ENCODE measurements at regions not wholly inside any gene's neighbourhood (a gene's known extent, or its start where the extent isn't known, plus 50 kb on each side); places are given as distances from the start of the nearest gene placed in this dataset.

DNA sequence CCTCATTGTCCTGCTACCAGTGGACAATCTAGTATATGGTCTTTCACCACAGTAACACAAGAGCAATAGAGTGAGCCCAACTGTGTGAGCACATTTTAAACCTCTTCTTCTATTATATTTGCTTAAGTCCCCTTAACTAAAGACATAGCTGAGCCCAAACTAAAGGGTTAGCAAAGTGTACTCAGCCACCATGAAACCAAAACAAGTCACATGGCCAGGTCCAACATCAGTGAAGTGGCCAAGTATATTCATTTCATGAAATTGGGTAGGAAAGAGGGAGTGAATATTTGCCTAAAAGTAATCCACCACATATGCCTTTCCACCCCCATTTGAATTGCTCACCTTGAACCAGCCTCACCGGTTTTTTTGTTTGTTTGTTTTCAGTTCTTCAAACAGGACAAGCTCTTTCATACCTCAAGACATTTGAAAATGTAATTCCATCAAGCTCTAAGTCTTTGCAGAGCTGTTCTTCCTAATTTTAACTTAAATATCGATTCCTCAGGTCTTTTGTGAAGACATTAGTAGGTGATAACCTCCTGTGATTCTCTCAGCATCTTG is 327.0 kb upstream of the SEMA6D start:
- ChIA-PET POLR2A (no interaction called here), SMC1A (ENCODE audit: uncharacterized antibody, unreplicated experiment) (interaction anchor here (1.5 kb wide), 1 partner anchor 11 kb away, joined by 5 read pairs; no protein-coding TSS in a partner anchor), CTCF (no interaction called here), RAD21 (ENCODE audit: unreplicated experiment) (no interaction called here)
- 0% methylated on average over 2 of the region's 2 CpGs for WGBS (ENCODE audit: insufficient coverage, insufficient replicate concordance, low lambda C conversion rate, missing lambda C conversion rate)
- no peaks in the 10 kb centered on the region for H4K20me1 ChIP-seq (ENCODE audit: control insufficient read depth, insufficient read depth)
- no peak for DNase-seq (ENCODE audit: low read depth, low spot score)
- H3K4me3 ChIP-seq, result no peak overlapping the region
- BruUV-seq (replicated peaks), result no TSS peak
- H3K79me2 ChIP-seq (ENCODE audit: control insufficient read depth, insufficient read depth, low read length), result no peaks in the 10 kb centered on the region
- H3K4me1 ChIP-seq (ENCODE audit: control insufficient read depth, insufficient read depth, low read length), result no peaks in the 10 kb centered on the region
- H3K36me3 ChIP-seq (ENCODE audit: control insufficient read depth in 2 of 2, insufficient read depth in 2 of 2, low read length in 1 of 2), result no peaks in the 10 kb centered on the region
- no peak for ATAC-seq
- no peaks in the 10 kb centered on the region for H3K9me3 ChIP-seq (replicated peaks; ENCODE audit: control insufficient read depth, insufficient read depth, low read length)
- H3K4me2 ChIP-seq (ENCODE audit: control insufficient read depth, insufficient read depth), result no peak overlapping the region
- no peak overlapping the region for H3K27ac ChIP-seq (ENCODE audit: control insufficient read depth, insufficient read depth)
- no peak for FAIRE-seq
- no peak overlapping the region for H3K9ac ChIP-seq (ENCODE audit: control insufficient read depth, insufficient read depth, low read length)
- H2AFZ ChIP-seq (ENCODE audit: control insufficient read depth, low read depth, low read length), result no peak overlapping the region
- no peaks in the 10 kb centered on the region for H3K27me3 ChIP-seq (replicated peaks in 1 of 2; ENCODE audit: control insufficient read depth in 2 of 2, insufficient read depth in 2 of 2, low read length in 1 of 2)
- intact Hi-C loops (cut with micrococcal nuclease; ENCODE audit: unreplicated experiment), result no loop called here
- in situ Hi-C loops (cut with MboI), result no loop called here
- TF ChIP-seq CHD1 (IDR thresholded peaks at IDR 0.05; ENCODE audit: low read depth, low read length) (no peak), SRF (IDR thresholded peaks at IDR 0.05; ENCODE audit: low read depth in 2 of 2, low read length in 2 of 2) (no peak), SMC3 (IDR thresholded peaks at IDR 0.05; ENCODE audit: borderline replicate concordance, low read length) (no peak), ZNF384 (IDR thresholded peaks at IDR 0.05; ENCODE audit: borderline replicate concordance, low read depth, low read length) (no peak), KAT2A (conservative IDR thresholded peaks at IDR 0.05; ENCODE audit: control insufficient read depth, low read depth, low read length) (no peak), CREB1 (IDR thresholded peaks at IDR 0.05; ENCODE audit: low read depth) (no peak), POLR2AphosphoS5 (IDR thresholded peaks at IDR 0.05; ENCODE audit: low read length) (no peak), RAD21 (IDR thresholded peaks at IDR 0.05; ENCODE audit: insufficient read depth, low read depth, low read length) (no peak), POLR2A (IDR thresholded peaks at IDR 0.05; ENCODE audit: low read depth, low read length) (no peak), TCF7 (IDR thresholded peaks at IDR 0.05; ENCODE audit: borderline replicate concordance) (no peak), BRCA1 (IDR thresholded peaks at IDR 0.05; ENCODE audit: low read depth, low read length) (no peak)
- TF ChIP-seq, protein P1, sequence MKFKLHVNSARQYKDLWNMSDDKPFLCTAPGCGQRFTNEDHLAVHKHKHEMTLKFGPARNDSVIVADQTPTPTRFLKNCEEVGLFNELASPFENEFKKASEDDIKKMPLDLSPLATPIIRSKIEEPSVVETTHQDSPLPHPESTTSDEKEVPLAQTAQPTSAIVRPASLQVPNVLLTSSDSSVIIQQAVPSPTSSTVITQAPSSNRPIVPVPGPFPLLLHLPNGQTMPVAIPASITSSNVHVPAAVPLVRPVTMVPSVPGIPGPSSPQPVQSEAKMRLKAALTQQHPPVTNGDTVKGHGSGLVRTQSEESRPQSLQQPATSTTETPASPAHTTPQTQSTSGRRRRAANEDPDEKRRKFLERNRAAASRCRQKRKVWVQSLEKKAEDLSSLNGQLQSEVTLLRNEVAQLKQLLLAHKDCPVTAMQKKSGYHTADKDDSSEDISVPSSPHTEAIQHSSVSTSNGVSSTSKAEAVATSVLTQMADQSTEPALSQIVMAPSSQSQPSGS (IDR thresholded peaks at IDR 0.05; ENCODE audit: low read length), result no peak
- TF ChIP-seq, protein P2, sequence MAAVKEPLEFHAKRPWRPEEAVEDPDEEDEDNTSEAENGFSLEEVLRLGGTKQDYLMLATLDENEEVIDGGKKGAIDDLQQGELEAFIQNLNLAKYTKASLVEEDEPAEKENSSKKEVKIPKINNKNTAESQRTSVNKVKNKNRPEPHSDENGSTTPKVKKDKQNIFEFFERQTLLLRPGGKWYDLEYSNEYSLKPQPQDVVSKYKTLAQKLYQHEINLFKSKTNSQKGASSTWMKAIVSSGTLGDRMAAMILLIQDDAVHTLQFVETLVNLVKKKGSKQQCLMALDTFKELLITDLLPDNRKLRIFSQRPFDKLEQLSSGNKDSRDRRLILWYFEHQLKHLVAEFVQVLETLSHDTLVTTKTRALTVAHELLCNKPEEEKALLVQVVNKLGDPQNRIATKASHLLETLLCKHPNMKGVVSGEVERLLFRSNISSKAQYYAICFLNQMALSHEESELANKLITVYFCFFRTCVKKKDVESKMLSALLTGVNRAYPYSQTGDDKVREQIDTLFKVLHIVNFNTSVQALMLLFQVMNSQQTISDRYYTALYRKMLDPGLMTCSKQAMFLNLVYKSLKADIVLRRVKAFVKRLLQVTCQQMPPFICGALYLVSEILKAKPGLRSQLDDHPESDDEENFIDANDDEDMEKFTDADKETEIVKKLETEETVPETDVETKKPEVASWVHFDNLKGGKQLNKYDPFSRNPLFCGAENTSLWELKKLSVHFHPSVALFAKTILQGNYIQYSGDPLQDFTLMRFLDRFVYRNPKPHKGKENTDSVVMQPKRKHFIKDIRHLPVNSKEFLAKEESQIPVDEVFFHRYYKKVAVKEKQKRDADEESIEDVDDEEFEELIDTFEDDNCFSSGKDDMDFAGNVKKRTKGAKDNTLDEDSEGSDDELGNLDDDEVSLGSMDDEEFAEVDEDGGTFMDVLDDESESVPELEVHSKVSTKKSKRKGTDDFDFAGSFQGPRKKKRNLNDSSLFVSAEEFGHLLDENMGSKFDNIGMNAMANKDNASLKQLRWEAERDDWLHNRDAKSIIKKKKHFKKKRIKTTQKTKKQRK (IDR thresholded peaks at IDR 0.05; ENCODE audit: low read depth, low read length), result no peak
- TF ChIP-seq, protein P3, sequence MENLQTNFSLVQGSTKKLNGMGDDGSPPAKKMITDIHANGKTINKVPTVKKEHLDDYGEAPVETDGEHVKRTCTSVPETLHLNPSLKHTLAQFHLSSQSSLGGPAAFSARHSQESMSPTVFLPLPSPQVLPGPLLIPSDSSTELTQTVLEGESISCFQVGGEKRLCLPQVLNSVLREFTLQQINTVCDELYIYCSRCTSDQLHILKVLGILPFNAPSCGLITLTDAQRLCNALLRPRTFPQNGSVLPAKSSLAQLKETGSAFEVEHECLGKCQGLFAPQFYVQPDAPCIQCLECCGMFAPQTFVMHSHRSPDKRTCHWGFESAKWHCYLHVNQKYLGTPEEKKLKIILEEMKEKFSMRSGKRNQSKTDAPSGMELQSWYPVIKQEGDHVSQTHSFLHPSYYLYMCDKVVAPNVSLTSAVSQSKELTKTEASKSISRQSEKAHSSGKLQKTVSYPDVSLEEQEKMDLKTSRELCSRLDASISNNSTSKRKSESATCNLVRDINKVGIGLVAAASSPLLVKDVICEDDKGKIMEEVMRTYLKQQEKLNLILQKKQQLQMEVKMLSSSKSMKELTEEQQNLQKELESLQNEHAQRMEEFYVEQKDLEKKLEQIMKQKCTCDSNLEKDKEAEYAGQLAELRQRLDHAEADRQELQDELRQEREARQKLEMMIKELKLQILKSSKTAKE (IDR thresholded peaks at IDR 0.05; ENCODE audit: low read depth, poor library complexity, severe bottlenecking), result no peak
- TF ChIP-seq, protein P4, sequence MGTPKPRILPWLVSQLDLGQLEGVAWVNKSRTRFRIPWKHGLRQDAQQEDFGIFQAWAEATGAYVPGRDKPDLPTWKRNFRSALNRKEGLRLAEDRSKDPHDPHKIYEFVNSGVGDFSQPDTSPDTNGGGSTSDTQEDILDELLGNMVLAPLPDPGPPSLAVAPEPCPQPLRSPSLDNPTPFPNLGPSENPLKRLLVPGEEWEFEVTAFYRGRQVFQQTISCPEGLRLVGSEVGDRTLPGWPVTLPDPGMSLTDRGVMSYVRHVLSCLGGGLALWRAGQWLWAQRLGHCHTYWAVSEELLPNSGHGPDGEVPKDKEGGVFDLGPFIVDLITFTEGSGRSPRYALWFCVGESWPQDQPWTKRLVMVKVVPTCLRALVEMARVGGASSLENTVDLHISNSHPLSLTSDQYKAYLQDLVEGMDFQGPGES (IDR thresholded peaks at IDR 0.05), result no peak
- TF ChIP-seq, protein P5, sequence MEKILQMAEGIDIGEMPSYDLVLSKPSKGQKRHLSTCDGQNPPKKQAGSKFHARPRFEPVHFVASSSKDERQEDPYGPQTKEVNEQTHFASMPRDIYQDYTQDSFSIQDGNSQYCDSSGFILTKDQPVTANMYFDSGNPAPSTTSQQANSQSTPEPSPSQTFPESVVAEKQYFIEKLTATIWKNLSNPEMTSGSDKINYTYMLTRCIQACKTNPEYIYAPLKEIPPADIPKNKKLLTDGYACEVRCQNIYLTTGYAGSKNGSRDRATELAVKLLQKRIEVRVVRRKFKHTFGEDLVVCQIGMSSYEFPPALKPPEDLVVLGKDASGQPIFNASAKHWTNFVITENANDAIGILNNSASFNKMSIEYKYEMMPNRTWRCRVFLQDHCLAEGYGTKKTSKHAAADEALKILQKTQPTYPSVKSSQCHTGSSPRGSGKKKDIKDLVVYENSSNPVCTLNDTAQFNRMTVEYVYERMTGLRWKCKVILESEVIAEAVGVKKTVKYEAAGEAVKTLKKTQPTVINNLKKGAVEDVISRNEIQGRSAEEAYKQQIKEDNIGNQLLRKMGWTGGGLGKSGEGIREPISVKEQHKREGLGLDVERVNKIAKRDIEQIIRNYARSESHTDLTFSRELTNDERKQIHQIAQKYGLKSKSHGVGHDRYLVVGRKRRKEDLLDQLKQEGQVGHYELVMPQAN (conservative IDR thresholded peaks at IDR 0.05), result no peak

All from GM12878 (cell line).